ENCODE measurements at regions not wholly inside any gene's neighbourhood (a gene's known extent, or its start where the extent isn't known, plus 50 kb on each side); places are given as distances from the start of the nearest gene placed in this dataset.

GRCh38 chr10:3421537-3422257 lies 249.1 kb upstream of the PITRM1 start:
- no peak for TF ChIP-seq POLR2AphosphoS5 (IDR thresholded peaks at IDR 0.05; ENCODE audit: low read depth)
- TF ChIP-seq CTCF (IDR thresholded peaks at IDR 0.05; ENCODE audit: insufficient read depth, low read length) = no peak
- no peak for TF ChIP-seq REST (IDR thresholded peaks at IDR 0.05; ENCODE audit: insufficient replicate concordance, low read depth)
- no peak for TF ChIP-seq GABPA (IDR thresholded peaks at IDR 0.05; ENCODE audit: low read depth)
